Heart right ventricle (tissue), 16 donors: ENCODE measurements at regions not wholly inside any gene's neighbourhood (a gene's known extent, or its start where the extent isn't known, plus 50 kb on each side); places are given as distances from the start of the nearest gene placed in this dataset.

ENCODE experiments used
- ATAC-seq, 8 donors: fragments of 200-7000 bp; cut with Tn5 transposase; one replicate each; pipeline ENCODE4 v1.9.1; 2020; ENCODE audit warnings: mild to moderate bottlenecking in 8 of 8, moderate library complexity in 8 of 8, moderate number of reproducible peaks in 1 of 8
- DNase-seq, 2 donors: peaks; one replicate each; pipeline ENCODE4 v3.0.0-alpha.2; 2020
- H3K27ac ChIP-seq, 10 donors: fragments of 200-600 bp; sonication (generic) in 2 of 10; one replicate each; pipeline versions ENCODE4 v1.5.0 to v1.8.0; 2020 to 2022; ENCODE audit warnings: mild to moderate bottlenecking in 3 of 10
- H3K27me3 ChIP-seq, 7 donors: fragments of 200-600 bp; one replicate each; pipeline ENCODE4 v1.8.0; 2021 to 2022; ENCODE audit warnings: mild to moderate bottlenecking in 2 of 7
- H3K36me3 ChIP-seq, 9 donors: fragments of 200-600 bp; sonication (generic) in 1 of 9; one replicate each; pipeline versions ENCODE4 v1.5.0 to v1.8.0; 2020 to 2022; ENCODE audit warnings: mild to moderate bottlenecking in 2 of 9
- H3K4me1 ChIP-seq, 9 donors: fragments of 200-600 bp; sonication (generic) in 1 of 9; one replicate each; pipeline versions ENCODE4 v1.5.0 to v1.8.0; 2020 to 2022; ENCODE audit warnings: mild to moderate bottlenecking in 4 of 9
- H3K4me3 ChIP-seq, 10 donors: fragments of 200-600 bp; sonication (generic) in 2 of 10; one replicate each; pipeline versions ENCODE4 v1.5.0 to v1.8.0; 2020 to 2022; ENCODE audit warnings: mild to moderate bottlenecking in 7 of 10, moderate library complexity in 2 of 10
- H3K9me3 ChIP-seq, 11 donors: fragments of 200-600 bp in 10 of 11; sonication (generic) in 2 of 11; one replicate each; pipeline versions ENCODE4 v1.5.0 to v1.8.0; 2013 to 2022; ENCODE audit warnings: mild to moderate bottlenecking in 2 of 11, control low read depth in 1 of 11, moderate library complexity in 1 of 11
- CTCF ChIP-seq, 9 donors: fragments of 200-600 bp; sonication (generic) in 2 of 9; IDR thresholded peaks; one replicate each; pipeline versions ENCODE4 v1.5.0 to v1.8.0; 2021 to 2022; ENCODE audit warnings: antibody characterized with exemption in 9 of 9, mild to moderate bottlenecking in 5 of 9, moderate library complexity in 1 of 9
- WGBS, 2 donors: extraction: QIAGEN DNeasy Blood & Tissue Kit; methylation state at CpG; one replicate each; pipeline ENCODE4 v1.1.7; 2013; ENCODE audit warnings: inconsistent platforms in 1 of 2; 5-methylcytosine and 5-hydroxymethylcytosine counted together
- intact Hi-C, 10 donors: fragments of 100-400 bp; cut with DNase I; formaldehyde crosslinking; loops; one replicate each; pipeline versions ENCODE4 v1.11.1 to v1.14.2; 2022
- donor health status: Arrhythmogenic right ventricular cardiomyopathy.
- donor health status: ischemic (EF 13 %, LVEDD 7.1; RV severe dilation, severe dysfunction).
- donor health status: healthy with polysubstance abuse.
- donor health status: DM: no; HTN: yes; CAD: no.
- donor health status: DM: no; HTN: no; CAD: no.
- donor health status: ischemic (EF 25% LVEDD 6.9; RV normal size, moderate dysfunction).
- donor health status: ischemic (EF 25% LVEDD 5.7; RV mildly dilated, moderate dysfunction).
- donor health status: healthy.
- donor health status: DM: yes; HTN: yes; CAD: no.
- donor health status: Ischemic cardiomyopathy.
- donor health status: ischemic (EF 35%, LVEDD 5.7; RV mildly dilated, moderate dysfunction).
- donor health status: nonischemic (EF 11% LVEDD 7.7; RV severe dilation, severe dysfunction).
- donor health status: DM: yes; HTN: yes; CAD: no.
- donor health status: PGD.
- donor health status: ischemic (EF 29% LVEDD 5.4; RV normal size, mild dysfunction).
- donor health status: nonischemic (EF 23%, LVEDD 6.1; RV moderate dilation, normal function).

DNA sequence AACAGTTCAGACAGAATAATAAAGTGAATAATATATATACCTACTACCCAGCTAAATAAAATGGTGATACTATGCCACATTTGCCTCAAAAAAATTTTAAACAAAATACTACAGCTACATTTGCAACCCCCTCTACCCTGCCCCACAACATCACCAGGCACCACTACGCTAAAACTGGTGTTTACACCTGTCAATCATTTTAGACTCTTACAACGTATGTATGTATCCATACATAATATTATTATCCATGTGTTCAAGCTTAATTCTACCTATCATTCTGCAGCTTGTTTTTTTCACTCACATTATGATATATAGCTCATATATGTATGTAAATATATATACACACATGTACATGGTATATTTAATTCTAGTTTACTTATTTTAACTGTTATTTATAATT lies 62.5 kb downstream of the NIBAN1 start:
- Histone ChIP-seq H3K4me3 (no peak overlapping the region), H3K27ac (no peak overlapping the region), H3K9me3 (no peaks in the 10 kb centered on the region), H3K36me3 (no peaks in the 10 kb centered on the region), H3K4me1 (peaks cover 0 to 86% (median 44%) of the 10 kb centered on the region in 9 donors), H3K27me3 (no peaks in the 10 kb centered on the region)
- intact Hi-C loops, result loop anchor here in 1 of 10 donors (5.0 kb wide), 1 partner anchor 45 kb away; no protein-coding TSS in a partner anchor
- DNase-seq (no peak), ATAC-seq (no peak)
- 72 to 82% methylated on average over 2 of the region's 2 CpGs for WGBS, 2 donors
- no peak for TF ChIP-seq CTCF (IDR thresholded peaks at IDR 0.05)

- intact Hi-C loops, result loop anchor here in 1 of 10 donors (5.0 kb wide), 1 partner anchor 46 kb away; no protein-coding TSS in a partner anchor
- no peak for ATAC-seq
- 80 to 88% methylated on average over 1 of the region's 1 CpG for WGBS, 2 donors
- Histone ChIP-seq H3K9me3 (no peaks in the 10 kb centered on the region), H3K4me1 (peaks cover 0 to 90% (median 50%) of the 10 kb centered on the region in 9 donors), H3K36me3 (no peaks in the 10 kb centered on the region), H3K4me3 (no peak overlapping the region), H3K27me3 (no peaks in the 10 kb centered on the region), H3K27ac (peak overlapping the region in 2 of 10 donors; percentile 3 to 77)
- DNase-seq, result no peak
- no peak for TF ChIP-seq CTCF (IDR thresholded peaks at IDR 0.05)
Observed at GRCh38 chr1:184911103-184911745, 63.1 kb downstream of the NIBAN1 start.

- no peak overlapping the region for H3K4me3 ChIP-seq
- H3K36me3 ChIP-seq, result no peaks in the 10 kb centered on the region
- intact Hi-C loops, result loop anchor here in 1 of 10 donors (5.0 kb wide), 1 partner anchor 47 kb away; no protein-coding TSS in a partner anchor
- 48 to 51% methylated on average over 3 of the region's 3 CpGs for WGBS, 2 donors
- DNase-seq (no peak), ATAC-seq (peak in 7 of 8 donors; percentile 30 to 91 (median 54))
- H3K27ac ChIP-seq, result peak overlapping the region in 4 of 10 donors; percentile 3 to 77 (median 37)
- H3K27me3 ChIP-seq, result no peaks in the 10 kb centered on the region
- H3K4me1 ChIP-seq, result peaks cover 0 to 90% (median 48%) of the 10 kb centered on the region in 9 donors
- TF ChIP-seq CTCF (IDR thresholded peaks at IDR 0.05), result no peak
- no peaks in the 10 kb centered on the region for H3K9me3 ChIP-seq
Observed at GRCh38 chr1:184910691-184911091, 63.6 kb downstream of the NIBAN1 start.

- no peaks in the 10 kb centered on the region for H3K36me3 ChIP-seq
- ATAC-seq (no peak), DNase-seq (no peak)
- no peaks in the 10 kb centered on the region for H3K27me3 ChIP-seq
- no peak overlapping the region for H3K4me3 ChIP-seq
- 70 to 76% methylated on average over 2 of the region's 2 CpGs for WGBS, 2 donors
- no peaks in the 10 kb centered on the region for H3K9me3 ChIP-seq
- H3K4me1 ChIP-seq, result peaks cover 0 to 90% (median 51%) of the 10 kb centered on the region in 9 donors
- H3K27ac ChIP-seq, result peak overlapping the region in 3 of 10 donors; percentile 32 to 77 (median 42)
- no peak for TF ChIP-seq CTCF (IDR thresholded peaks at IDR 0.05)
- intact Hi-C loops, result loop anchor here in 1 of 10 donors (5.0 kb wide), 1 partner anchor 47 kb away; no protein-coding TSS in a partner anchor
Observed at GRCh38 chr1:184910005-184910404, 64.3 kb downstream of the NIBAN1 start.
